K562 (cell line): ENCODE measurements at regions not wholly inside any gene's neighbourhood (a gene's known extent, or its start where the extent isn't known, plus 50 kb on each side); places are given as distances from the start of the nearest gene placed in this dataset.

ENCODE experiments used
- BMI1 ChIP-seq: fragments of 150-350 bp; IDR thresholded peaks from 2 replicates; pipeline ENCODE4 v1.6.1; 2014; ENCODE audit warnings: low read length
- HDAC2 ChIP-seq: fragments of 450-650 bp; IDR thresholded peaks from 2 replicates; pipeline ENCODE4 v1.6.1; 2016; ENCODE audit warnings: mild to moderate bottlenecking
- MTA3 ChIP-seq: fragments of 450-650 bp; formaldehyde crosslinking; IDR thresholded peaks from 2 replicates; pipeline ENCODE4 v1.6.1; 2017; ENCODE audit warnings: mild to moderate bottlenecking, borderline replicate concordance
- NFIX ChIP-seq: fragments of 250-450 bp; sonication (Bioruptor Pico); IDR thresholded peaks from 2 replicates; pipeline ENCODE4 v1.4.0; 2020; ENCODE audit warnings: low read depth, mild to moderate bottlenecking, moderate library complexity
- SIRT6 ChIP-seq: IDR thresholded peaks from one replicate; pipeline ENCODE4 v1.6.1; 2012; ENCODE audit warnings: low read depth, mild to moderate bottlenecking, control low read depth, inconsistent platforms, low read length, moderate library complexity
- SMAD1 ChIP-seq: fragments of 150-350 bp; IDR thresholded peaks from 2 replicates; pipeline ENCODE4 v1.6.1; 2014; ENCODE audit warnings: low read length, low read depth; ENCODE audit not compliant: partially characterized antibody
- ZBTB1 ChIP-seq: sonication (generic); formaldehyde crosslinking; IDR thresholded peaks from 2 replicates; pipeline ENCODE4 v1.8.1; 2023; ENCODE audit warnings: missing genetic modification reagents, low read depth, mild to moderate bottlenecking, borderline replicate concordance
- ZFX ChIP-seq: sonication (generic); formaldehyde crosslinking; IDR thresholded peaks from 2 replicates; pipeline ENCODE4 v1.8.0; 2022; ENCODE audit warnings: mild to moderate bottlenecking, missing genetic modification reagents, moderate library complexity
- ZNF592 ChIP-seq: fragments of 450-650 bp; IDR thresholded peaks from 2 replicates; pipeline ENCODE4 v1.6.1; 2017; ENCODE audit warnings: antibody characterized with exemption, mild to moderate bottlenecking
- TF ChIP-seq, protein P1 (sequence below), 2 experiments: fragments of 200-800 bp in 1 of 2; sonication (Bioruptor generic) in 1 of 2; sonication (generic) in 1 of 2; formaldehyde crosslinking in 1 of 2; IDR thresholded peaks in 1 of 2; conservative IDR thresholded peaks in 1 of 2; 2 replicates each; pipeline versions ENCODE4 v1.5.0 to v1.6.1; 2016 to 2020; ENCODE audit warnings: missing compliant biosample characterization in 1 of 2, missing genetic modification characterization in 1 of 2, missing genetic modification reagents in 1 of 2
- TF ChIP-seq, protein P2 (sequence below), 3 experiments: fragments of 200-800 bp in 1 of 3; fragments of 250-450 bp in 1 of 3; fragments of 450-650 bp in 1 of 3; sonication (Bioruptor Pico) in 1 of 3; sonication (Bioruptor generic) in 1 of 3; formaldehyde crosslinking in 1 of 3; IDR thresholded peaks; 2 replicates each; pipeline versions ENCODE4 v1.6.1 to v1.8.0; 2016 to 2022; ENCODE audit warnings: mild to moderate bottlenecking in 2 of 3, missing genetic modification characterization in 2 of 3, missing compliant biosample characterization in 1 of 3, moderate library complexity in 1 of 3
- TF ChIP-seq, protein P3 (sequence below): fragments of 200-800 bp; sonication (Bioruptor generic); IDR thresholded peaks from 2 replicates; pipeline ENCODE4 v1.6.1; 2017; ENCODE audit warnings: missing genetic modification characterization, missing compliant biosample characterization
- TF ChIP-seq, protein P4 (sequence below), 2 experiments: fragments of 450-650 bp; conservative IDR thresholded peaks; 2 replicates each; pipeline ENCODE4 v1.6.1; 2017; ENCODE audit warnings: mild to moderate bottlenecking in 2 of 2, moderate library complexity in 2 of 2

DNA sequence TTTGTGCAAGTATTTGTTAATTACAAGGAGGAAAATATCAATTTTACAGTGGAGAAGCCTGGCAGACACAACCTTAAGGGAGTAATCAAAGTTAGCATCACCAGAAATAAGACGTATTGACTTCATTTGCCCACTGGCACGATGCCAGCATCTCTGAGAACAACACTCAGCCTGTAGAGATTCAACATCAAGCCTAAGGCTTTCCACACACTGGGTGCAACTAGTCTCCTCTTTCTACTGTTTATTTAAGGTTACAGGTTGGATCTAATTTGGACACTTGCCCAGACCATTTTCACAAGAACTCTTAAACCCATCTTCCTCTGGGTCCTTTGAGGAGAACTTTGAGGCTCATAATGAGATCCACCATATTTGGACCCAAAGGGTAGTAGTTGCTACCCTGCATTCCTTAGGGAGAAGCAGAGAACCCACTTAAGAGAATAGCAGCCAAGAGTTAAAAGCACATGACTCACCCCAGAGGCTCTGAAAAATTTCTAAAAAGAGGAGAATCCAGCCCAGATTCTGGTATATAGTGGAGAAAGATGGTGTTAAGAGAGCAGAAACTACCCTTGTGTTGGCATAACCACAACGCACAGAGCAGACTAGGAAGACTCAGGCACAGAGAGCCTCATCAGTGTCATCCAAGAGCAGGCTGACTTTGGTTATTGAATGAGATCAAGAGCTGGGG is 97.3 kb downstream of the CCDC71L start (continued):
- TF ChIP-seq, protein P1, sequence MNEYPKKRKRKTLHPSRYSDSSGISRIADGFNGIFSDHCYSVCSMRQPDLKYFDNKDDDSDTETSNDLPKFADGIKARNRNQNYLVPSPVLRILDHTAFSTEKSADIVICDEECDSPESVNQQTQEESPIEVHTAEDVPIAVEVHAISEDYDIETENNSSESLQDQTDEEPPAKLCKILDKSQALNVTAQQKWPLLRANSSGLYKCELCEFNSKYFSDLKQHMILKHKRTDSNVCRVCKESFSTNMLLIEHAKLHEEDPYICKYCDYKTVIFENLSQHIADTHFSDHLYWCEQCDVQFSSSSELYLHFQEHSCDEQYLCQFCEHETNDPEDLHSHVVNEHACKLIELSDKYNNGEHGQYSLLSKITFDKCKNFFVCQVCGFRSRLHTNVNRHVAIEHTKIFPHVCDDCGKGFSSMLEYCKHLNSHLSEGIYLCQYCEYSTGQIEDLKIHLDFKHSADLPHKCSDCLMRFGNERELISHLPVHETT (CRISPR knock-in tag; conservative IDR thresholded peaks at IDR 0.05 in 1 of 2, IDR thresholded peaks at IDR 0.05 in 1 of 2) = no peak; a peak in 1 of 4 replicates
- TF ChIP-seq, protein P2, sequence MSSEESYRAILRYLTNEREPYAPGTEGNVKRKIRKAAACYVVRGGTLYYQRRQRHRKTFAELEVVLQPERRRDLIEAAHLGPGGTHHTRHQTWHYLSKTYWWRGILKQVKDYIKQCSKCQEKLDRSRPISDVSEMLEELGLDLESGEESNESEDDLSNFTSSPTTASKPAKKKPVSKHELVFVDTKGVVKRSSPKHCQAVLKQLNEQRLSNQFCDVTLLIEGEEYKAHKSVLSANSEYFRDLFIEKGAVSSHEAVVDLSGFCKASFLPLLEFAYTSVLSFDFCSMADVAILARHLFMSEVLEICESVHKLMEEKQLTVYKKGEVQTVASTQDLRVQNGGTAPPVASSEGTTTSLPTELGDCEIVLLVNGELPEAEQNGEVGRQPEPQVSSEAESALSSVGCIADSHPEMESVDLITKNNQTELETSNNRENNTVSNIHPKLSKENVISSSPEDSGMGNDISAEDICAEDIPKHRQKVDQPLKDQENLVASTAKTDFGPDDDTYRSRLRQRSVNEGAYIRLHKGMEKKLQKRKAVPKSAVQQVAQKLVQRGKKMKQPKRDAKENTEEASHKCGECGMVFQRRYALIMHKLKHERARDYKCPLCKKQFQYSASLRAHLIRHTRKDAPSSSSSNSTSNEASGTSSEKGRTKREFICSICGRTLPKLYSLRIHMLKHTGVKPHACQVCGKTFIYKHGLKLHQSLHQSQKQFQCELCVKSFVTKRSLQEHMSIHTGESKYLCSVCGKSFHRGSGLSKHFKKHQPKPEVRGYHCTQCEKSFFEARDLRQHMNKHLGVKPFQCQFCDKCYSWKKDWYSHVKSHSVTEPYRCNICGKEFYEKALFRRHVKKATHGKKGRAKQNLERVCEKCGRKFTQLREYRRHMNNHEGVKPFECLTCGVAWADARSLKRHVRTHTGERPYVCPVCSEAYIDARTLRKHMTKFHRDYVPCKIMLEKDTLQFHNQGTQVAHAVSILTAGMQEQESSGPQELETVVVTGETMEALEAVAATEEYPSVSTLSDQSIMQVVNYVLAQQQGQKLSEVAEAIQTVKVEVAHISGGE (CRISPR knock-in tag; IDR thresholded peaks at IDR 0.05) = 0 out of 6 replicates have a peak, but pooled peaks of 1 of the 3 experiments have one; percentile 38
- TF ChIP-seq NFIX (CRISPR knock-in tag) (peak; percentile 92), ZFX (CRISPR knock-in tag) (no peak), BMI1 (no peak), ZBTB1 (CRISPR knock-in tag) (no peak), HDAC2 (0 out of 2 replicates have a peak, but pooled peaks have one; percentile 5), SMAD1 (no peak), ZNF592 (peak; percentile 62; the same call in 1 of the 2 replicates), SIRT6 (no peak), MTA3 (no peak)
- TF ChIP-seq, protein P3, sequence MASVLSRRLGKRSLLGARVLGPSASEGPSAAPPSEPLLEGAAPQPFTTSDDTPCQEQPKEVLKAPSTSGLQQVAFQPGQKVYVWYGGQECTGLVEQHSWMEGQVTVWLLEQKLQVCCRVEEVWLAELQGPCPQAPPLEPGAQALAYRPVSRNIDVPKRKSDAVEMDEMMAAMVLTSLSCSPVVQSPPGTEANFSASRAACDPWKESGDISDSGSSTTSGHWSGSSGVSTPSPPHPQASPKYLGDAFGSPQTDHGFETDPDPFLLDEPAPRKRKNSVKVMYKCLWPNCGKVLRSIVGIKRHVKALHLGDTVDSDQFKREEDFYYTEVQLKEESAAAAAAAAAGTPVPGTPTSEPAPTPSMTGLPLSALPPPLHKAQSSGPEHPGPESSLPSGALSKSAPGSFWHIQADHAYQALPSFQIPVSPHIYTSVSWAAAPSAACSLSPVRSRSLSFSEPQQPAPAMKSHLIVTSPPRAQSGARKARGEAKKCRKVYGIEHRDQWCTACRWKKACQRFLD (CRISPR knock-in tag) = peak; percentile 22; the same call in 1 of the 2 replicates
- TF ChIP-seq, protein P4, sequence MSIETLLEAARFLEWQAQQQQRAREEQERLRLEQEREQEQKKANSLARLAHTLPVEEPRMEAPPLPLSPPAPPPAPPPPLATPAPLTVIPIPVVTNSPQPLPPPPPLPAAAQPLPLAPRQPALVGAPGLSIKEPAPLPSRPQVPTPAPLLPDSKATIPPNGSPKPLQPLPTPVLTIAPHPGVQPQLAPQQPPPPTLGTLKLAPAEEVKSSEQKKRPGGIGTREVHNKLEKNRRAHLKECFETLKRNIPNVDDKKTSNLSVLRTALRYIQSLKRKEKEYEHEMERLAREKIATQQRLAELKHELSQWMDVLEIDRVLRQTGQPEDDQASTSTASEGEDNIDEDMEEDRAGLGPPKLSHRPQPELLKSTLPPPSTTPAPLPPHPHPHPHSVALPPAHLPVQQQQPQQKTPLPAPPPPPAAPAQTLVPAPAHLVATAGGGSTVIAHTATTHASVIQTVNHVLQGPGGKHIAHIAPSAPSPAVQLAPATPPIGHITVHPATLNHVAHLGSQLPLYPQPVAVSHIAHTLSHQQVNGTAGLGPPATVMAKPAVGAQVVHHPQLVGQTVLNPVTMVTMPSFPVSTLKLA (conservative IDR thresholded peaks at IDR 0.05) = 0 out of 4 replicates have a peak, but pooled peaks of 1 of the 2 experiments have one; percentile 9
